ENCODE measurements at regions not wholly inside any gene's neighbourhood (a gene's known extent, or its start where the extent isn't known, plus 50 kb on each side); places are given as distances from the start of the nearest gene placed in this dataset.

DNA sequence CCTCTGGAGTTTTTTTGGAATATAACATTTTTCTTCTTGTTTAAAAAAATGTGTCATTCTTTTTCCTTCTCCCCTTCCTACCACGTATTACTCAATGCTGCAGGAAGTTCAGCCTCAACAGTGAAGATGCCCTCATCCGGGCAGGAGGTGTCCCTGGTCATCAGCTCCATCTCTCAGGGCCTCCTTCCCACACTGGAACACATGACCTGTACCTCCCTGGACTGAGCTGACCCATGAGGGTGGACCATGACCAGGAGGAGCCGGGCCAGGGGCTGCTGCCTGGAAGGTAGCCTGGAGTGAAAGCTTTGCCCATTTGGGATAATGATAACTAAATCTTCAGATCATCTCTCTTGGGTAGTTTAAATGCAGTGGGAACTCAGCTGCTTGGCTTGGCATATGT lies 316.5 kb upstream of the ZMIZ1 start:
- DNase-seq = no peak

DNA sequence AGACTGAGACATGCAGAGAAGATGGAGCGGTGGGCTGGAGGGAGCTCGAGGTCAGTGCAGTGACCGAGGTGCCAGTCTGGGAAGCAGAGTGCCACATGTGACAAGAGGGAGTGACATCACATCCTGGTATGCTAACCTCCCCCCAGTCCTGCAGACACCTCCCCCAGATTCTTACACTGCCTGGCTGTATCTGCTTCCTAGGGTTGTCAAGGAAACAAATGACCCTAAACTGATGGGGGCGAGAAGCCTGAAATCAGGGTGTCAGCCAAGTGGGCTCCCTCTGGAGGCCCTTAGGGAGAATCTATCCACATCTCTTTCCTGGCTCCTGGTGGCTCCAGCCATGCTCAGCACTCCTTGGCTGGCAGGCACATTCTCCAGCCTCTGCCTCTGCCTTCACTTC lies 316.1 kb upstream of the ZMIZ1 start:
- no peak for DNase-seq

DNA sequence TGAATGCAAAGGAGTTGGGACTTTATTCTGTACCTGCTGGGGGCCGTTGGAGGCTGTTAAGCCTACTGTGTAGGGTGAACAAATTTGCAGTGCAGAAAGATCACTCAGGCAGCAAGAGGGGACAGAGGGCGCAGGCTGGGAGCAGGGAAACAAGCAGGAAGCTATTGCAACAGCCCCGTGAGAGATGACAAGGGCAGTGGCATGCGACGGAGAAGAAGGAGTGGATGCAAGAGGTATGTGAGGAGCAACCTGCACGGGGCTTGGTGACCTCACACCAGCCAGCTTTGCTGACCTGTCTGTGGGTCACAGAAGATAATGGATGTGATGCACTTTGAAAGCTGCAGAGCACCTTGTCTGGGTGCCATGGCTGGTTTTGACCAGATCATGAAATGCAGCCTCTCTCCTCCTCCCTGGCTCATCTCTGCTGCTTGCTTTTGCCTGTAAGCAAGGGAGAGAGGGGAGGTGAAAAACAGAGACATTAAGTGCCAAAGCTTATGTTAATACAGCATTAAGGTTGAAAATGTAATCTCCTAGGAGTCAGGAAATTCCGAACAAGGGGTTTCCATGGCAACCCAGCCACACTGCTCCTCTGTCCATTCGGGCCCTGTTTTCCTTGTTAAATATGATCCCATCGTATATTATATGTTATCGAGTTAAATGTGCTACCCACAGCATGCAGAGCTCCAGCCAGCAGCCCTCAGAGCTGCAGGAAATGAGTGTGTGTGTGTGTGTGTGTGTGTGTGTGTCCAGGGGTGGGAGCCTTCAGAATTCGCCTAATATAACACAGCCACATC lies 314.3 kb upstream of the ZMIZ1 start:
- no peak for DNase-seq

- DNase-seq = no peak
These were observed 313.6 kb upstream of the ZMIZ1 start for GRCh38 chr10:78755063-78755701.

DNA sequence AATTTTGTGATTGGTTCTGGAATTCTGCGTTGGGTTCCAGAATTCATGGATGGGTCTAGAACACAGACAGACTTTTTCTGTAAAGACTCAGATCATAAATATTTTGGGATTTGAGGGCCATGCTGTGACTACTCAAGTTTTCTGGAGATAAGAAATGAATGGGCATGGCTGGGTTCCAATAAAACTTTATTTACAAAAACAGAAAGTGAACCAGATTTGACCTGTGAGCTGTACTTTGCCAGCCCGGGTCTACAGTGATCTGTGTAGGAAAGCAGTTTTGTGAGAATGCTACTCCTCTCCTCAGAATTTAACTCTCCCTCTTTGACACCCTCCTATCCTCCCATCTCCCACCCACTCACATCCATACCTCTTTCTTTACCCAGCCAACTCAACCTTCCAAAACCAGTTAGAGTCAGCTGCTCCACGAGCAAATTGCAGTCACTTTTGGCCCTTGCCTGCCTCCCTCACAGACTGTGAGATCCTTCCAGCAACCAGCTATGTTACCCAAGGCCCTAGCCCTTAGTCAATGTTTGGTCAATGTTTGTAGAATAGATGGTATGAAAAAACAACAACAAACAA lies 312.8 kb upstream of the ZMIZ1 start:
- no peak for DNase-seq

DNA sequence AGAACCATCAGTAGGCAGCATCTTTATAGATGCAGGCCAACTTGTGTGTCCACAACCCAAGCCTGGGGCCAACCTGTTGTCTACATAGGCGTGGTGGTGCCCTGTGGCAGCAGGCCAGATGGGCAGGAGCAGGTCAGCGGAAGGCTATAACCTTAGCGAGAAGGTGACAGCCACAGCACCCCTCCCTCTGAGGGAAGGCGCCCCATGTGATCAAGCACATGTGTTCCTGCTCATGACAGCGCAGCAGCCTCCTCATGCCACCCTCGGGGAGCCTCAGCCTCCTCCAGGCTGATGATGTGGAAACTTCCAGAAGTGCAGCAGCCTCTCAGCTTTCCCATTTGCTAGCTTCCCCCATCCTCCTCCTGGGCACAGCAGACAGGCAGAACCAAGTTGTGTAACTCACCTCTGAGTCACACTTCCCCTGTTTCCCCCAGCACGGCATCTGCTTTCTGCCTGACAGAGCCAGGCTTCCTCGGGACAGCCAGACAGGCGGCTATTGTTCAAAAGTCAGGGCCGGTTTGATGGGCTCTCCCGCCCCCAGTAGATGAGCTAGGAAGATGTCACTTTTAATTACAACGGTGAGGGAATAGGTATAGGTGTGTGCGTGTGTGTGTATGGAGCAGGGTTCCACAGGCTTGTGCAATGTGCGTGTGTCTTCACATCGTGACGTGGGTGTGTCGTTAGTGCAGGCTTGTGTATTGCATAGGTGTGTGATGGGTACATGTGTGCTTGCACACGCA lies 312.0 kb upstream of the ZMIZ1 start:
- peak; percentile 64 for DNase-seq

DNA sequence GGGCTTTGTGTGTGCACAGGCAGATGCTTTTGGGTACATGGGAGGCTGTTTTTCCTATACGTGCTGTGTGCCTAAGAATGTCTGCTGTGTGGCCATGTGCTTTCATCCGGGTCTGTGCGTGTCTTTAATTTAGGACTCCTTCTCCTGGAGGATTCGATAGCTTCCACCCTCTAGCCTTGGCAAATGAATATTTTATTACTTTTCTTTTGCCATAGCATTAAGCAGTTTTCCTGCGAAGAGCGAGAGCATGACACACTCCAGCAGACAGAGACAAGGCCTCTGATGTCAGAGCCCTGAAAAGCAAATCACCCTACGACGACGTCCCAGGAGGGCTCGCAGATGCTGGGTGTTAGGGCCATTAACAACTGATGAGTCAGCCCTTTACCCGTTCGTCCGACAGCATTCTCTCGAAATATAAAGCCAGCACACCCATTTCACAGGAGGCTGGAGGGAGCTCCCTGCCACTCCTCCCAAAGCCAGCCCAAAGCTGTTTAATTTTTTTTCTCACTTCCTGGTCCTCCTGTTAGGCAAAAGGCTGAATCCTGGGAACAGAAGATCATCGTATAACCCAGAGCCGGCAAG lies 311.3 kb upstream of the ZMIZ1 start:
- no peak for DNase-seq

DNA sequence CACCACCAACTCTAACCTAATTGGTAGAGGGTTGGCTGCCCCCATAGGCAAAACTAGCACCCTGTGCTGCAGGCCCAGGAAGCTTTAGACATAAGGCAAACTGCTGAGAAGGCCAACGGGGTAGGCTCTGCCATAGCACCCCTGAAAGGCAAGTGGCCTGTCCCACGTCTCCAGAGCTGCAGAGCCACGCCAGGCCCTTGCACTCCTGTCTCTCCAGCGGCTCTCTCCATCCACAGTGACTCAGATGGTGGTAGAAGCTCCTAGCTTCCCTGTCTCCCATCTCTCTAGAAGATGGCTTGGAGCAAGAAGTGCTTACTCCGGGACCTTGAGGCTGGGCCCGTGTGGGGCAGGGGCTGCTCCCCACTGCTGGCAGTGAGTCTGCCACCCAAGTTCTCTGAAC lies 310.6 kb upstream of the ZMIZ1 start:
- DNase-seq = no peak

DNA sequence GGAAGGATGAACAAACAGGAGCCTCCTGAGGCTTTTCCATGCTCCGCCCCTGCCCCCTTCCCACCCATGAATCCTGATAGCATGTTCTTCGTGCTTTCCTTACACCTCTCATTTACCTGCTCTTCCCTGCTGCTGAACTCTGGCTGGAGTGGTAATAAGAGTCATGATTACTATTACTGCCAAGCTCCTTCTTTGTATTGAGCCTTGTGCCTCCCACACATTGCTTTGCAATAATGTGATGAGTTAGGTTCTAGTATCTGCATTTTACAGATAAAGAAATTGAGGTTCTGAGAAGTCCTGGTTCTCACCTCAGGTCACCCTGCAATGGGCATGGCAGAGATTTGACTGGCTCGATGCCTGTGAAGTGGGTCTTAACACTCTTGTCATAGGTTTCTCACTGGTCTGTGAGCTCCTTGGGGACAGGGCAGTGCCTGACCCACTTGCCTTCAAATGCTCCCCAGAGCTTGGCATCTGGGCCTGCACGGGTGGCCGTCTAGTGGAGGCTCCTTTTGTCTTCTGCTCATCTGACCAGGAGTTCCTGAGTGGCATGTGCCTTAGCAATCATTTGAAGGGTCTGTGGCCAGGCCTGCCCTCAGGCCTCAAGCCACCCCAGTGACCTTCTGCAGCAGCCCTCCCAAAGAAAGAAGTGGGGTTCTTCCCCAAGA lies 309.2 kb upstream of the ZMIZ1 start:
- no peak for DNase-seq

GRCh38 chr10:78760463-78761310 lies 308.1 kb upstream of the ZMIZ1 start:
- DNase-seq = no peak

GRCh38 chr10:78761311-78761781 lies 307.4 kb upstream of the ZMIZ1 start:
- DNase-seq = no peak

GRCh38 chr10:78762086-78762630 lies 306.6 kb upstream of the ZMIZ1 start:
- no peak for DNase-seq

DNA sequence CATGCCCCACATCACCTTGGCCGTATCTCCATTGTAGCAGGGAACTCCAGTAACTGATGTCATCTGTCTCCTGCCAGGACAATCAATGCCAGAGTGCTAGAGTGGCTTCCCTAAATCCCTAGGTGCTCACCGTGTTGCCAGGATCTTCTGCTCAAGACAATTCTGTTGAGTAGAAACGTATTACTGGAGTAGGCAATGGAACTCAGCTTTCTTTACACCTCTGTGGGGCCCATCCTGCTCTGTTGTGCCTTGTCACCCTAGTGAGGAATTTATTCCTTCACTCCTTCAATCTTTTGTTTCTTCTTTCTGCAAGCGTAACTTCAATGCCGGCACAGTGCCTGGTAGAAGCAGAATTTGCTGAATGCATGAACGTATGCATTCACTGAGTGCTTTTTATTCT lies 305.5 kb upstream of the ZMIZ1 start:
- DNase-seq = no peak

DNA sequence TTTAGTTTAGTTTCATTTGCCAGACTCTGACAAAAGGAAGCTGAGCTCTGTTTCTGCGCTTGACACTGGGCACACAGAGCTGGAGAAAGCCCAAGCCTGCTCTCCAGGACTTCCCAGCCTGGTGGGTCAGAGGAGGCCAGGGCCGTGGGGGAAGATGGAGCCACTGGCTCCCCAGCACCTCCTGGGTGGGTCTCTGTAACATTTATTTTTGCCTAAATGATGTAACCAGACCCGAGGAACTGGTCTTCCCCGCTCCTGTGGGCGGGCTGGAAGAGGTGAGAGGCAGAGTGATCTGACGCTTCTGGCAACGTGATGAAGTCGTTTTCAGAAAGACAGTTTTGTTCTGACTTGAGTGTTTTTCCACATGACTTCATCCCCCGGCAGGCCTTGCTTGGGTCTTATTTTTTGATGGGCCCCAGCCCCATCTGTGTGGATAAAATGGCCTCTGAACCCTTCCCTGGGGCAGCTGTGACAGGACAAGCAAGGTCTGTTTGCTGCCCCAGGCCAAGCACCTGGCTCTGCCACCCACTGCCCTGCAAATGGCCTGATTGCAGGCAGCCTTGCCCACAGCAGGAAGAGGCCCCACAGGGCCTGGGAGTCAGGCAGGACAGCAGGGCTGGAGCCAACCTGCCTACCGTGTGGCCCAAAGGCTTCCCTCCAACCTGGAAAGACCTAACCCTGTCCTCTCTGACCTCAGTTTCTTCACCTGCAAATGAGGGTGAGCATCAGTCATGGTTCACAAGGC lies 304.9 kb upstream of the ZMIZ1 start:
- no peak for DNase-seq

- DNase-seq = no peak
These were observed 304.3 kb upstream of the ZMIZ1 start for GRCh38 chr10:78764436-78764835.

DNA sequence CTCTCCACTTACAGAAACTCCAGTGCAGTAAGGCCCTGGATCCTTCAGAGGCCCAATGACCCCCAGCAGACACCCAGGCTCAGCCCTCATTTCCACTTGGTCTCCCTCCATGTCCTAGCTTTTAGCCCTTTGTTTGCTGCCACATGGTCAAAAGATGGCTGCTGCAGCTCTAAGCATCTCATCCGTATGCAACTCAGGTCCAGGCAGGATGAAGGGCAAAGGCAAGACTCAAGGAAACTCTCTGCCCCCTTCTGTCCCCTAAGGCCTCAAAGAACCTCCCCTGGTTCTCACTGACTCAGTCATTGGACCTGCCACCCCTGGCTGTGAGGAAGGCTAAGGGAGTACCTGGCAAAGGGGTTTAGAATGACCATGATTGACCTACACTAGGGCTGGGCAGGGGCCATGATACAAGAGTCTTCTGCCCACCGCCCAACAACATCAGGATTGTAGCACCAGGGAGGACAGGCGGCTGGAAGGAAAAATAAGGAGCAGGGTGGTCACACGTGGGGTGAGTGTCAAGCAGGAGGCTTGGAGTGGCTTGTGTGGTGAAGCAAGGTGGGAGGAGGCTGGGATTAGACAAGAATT lies 303.8 kb upstream of the ZMIZ1 start:
- no peak for DNase-seq

GRCh38 chr10:78765726-78766335 lies 302.9 kb upstream of the ZMIZ1 start:
- DNase-seq = no peak

DNA sequence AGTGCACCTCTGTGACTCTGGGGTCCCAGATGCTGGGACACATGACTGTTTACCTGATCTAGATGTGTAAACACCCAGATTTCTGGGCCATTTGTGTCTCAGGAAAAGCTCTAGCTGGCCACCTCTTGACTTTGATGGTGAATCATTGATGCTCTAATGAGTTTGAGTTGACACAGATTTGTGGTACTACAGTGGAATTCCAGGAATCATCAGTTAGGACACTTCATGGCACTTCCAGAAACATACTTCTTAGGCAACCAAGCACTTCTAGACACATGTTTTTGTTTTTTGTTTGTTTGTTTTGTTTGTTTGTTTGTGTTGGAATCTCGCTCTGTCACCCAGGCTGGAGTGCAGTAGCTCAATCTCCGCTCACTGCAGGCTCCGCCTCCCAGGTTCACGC lies 302.2 kb upstream of the ZMIZ1 start:
- DNase-seq = no peak

DNA sequence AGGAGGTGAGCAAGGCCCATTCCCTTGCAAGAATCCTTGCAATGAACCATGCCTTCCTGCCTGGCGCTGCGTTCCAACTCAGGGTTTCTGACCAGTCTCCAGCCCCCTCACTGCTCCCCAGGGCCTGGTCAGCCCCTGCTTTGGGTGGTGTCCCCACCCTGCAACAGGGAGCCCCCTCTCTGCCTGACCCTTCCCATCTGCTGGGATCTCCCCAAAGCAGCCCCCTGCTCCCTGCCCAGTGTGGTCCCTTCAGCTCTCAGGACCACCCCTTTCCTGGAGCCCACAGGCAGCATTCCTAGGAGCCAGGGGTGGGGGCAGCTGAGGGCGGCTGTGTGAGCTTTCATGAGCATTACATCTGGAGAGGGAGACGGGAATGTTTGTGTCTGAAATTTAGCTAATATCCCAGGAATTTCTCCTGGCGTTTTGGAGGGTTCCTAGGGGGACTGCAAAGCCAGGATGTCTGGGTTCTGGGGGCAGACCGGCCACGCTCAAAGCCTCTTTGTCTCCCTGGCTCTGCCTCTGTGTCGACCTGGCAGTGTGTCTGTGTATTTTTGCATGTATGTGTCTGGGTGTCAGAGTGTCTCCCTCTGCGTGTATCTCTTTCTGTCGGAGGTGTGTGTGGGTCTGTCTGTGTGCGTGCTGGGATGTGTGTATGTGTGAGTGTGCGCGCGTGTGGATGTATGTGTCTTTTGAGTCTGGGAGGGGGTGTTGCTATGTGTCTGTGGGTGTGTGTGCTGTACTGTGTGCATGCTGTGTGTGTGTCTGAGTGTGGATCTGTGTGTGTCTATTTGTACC lies 300.5 kb upstream of the ZMIZ1 start:
- no peak for DNase-seq
